ENCODE measurements at regions not wholly inside any gene's neighbourhood (a gene's known extent, or its start where the extent isn't known, plus 50 kb on each side); places are given as distances from the start of the nearest gene placed in this dataset.

GRCh38 chr2:3112131-3112530 is 265.5 kb downstream of the EIPR1 start:
- H3K27me3 Mint-ChIP-seq (ENCODE audit: insufficient read depth), result peaks cover 1% of the 10 kb centered on the region; the same call in 1 of the 2 replicates
- H3K27ac Mint-ChIP-seq, result no peak overlapping the region

GRCh38 chr2:3110994-3111666 is 266.5 kb downstream of the EIPR1 start:
- Mint-ChIP-seq H3K4me3 (no peak overlapping the region), H3K27me3 (ENCODE audit: insufficient read depth) (peaks cover 4% of the 10 kb centered on the region), H3K27ac (no peak overlapping the region), H3K9me3 (peaks cover 25% of the 10 kb centered on the region), H3K36me3 (ENCODE audit: low read depth) (no peaks in the 10 kb centered on the region), H3K4me1 (ENCODE audit: low read depth) (no peaks in the 10 kb centered on the region)
- no peak for DNase-seq
- TF ChIP-seq, protein P1, sequence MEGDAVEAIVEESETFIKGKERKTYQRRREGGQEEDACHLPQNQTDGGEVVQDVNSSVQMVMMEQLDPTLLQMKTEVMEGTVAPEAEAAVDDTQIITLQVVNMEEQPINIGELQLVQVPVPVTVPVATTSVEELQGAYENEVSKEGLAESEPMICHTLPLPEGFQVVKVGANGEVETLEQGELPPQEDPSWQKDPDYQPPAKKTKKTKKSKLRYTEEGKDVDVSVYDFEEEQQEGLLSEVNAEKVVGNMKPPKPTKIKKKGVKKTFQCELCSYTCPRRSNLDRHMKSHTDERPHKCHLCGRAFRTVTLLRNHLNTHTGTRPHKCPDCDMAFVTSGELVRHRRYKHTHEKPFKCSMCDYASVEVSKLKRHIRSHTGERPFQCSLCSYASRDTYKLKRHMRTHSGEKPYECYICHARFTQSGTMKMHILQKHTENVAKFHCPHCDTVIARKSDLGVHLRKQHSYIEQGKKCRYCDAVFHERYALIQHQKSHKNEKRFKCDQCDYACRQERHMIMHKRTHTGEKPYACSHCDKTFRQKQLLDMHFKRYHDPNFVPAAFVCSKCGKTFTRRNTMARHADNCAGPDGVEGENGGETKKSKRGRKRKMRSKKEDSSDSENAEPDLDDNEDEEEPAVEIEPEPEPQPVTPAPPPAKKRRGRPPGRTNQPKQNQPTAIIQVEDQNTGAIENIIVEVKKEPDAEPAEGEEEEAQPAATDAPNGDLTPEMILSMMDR (IDR thresholded peaks at IDR 0.05), result no peak

More at GRCh38 chr2:3112131-3112530, 265.5 kb downstream of the EIPR1 start:
- DNase-seq, result no peak
- Mint-ChIP-seq H3K36me3 (ENCODE audit: low read depth) (no peaks in the 10 kb centered on the region), H3K4me1 (ENCODE audit: low read depth) (no peaks in the 10 kb centered on the region), H3K9me3 (peaks cover 25% of the 10 kb centered on the region), H3K4me3 (no peak overlapping the region)
- TF ChIP-seq, protein P1 (IDR thresholded peaks at IDR 0.05), result no peak

GRCh38 chr2:3110555-3110954 is 267.1 kb downstream of the EIPR1 start:
- TF ChIP-seq, protein P1 (IDR thresholded peaks at IDR 0.05), result no peak
- Mint-ChIP-seq H3K27ac (no peak overlapping the region), H3K27me3 (ENCODE audit: insufficient read depth) (peaks cover 5% of the 10 kb centered on the region), H3K36me3 (ENCODE audit: low read depth) (no peaks in the 10 kb centered on the region), H3K9me3 (peaks cover 25% of the 10 kb centered on the region), H3K4me3 (no peak overlapping the region), H3K4me1 (ENCODE audit: low read depth) (peaks cover 4% of the 10 kb centered on the region; the same call in 1 of the 2 replicates)
- DNase-seq, result no peak

DNA sequence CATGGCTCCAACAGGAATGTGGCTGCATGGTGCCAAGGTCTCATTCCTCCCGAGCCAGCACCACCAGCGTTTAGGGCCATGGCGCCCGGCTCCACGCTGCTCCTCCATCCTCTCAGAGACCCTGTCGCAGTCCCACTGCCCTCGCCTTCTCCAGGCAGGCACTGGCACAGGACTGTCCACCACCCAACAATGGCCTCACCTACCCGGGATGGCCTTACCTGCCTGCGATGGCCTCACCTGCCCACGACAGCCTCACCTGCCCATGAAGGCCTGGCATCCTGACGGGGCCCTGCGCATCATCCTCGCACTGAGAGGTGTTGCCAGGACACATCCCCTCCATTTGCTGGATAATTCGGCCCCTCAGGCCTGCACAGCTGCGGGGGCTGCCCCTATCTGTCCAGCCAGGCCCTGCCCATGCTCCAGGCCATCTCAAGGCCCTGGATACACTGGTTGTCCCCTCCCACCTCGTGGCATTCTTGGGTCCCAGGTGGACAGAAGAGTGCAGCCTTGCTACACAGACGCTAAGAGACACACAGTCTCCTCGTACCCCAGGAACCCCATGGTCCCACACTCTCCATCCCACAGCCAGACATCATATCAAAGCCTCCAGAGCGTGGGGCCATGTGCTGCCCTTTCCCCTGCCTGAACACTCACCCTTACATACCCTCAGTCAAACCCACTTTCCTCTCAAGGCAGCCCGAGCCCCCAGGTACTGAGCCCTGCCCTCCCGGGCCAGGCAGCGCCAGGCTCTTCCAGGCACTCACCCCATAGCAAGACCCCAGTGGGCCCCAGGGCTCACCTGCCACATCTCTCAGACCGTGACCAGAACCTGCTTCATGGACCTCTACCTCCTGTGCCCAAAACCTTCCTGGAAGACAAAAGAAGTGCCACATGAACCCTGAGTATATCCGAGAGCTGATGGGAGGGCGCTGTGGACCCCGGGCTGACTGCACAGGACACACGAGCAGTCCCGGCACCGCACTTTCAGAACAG is 268.6 kb downstream of the EIPR1 start:
- H3K27ac Mint-ChIP-seq, result no peak overlapping the region
- peaks cover 9% of the 10 kb centered on the region for H3K27me3 Mint-ChIP-seq (ENCODE audit: insufficient read depth)
- H3K36me3 Mint-ChIP-seq (ENCODE audit: low read depth), result no peaks in the 10 kb centered on the region
- H3K4me1 Mint-ChIP-seq (ENCODE audit: low read depth), result peaks cover 9% of the 10 kb centered on the region; the same call in 1 of the 2 replicates
- no peak for DNase-seq
- no peak overlapping the region for H3K4me3 Mint-ChIP-seq
- H3K9me3 Mint-ChIP-seq, result peaks cover 25% of the 10 kb centered on the region
- TF ChIP-seq, protein P1 (IDR thresholded peaks at IDR 0.05), result no peak

DNA sequence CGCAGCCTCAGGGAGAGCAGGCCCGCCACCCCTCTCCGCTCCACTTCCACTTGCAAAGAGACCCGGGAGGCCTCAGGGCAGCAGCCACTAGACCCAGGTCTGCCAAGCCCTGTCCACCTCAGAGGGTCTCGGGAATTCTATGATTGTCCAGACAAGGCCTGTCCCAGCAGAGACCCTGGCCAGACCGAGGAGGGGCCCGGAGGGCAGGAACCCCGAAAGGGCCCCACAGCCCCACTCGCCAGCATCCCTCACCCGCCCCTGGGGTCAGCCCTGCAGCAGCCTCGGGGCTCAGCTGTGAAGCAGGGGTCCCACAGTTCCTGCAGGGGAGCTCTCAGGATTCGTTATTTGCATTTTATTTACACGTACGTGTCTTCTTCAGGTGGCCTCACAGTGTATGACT is 269.5 kb downstream of the EIPR1 start:
- Mint-ChIP-seq H3K4me1 (ENCODE audit: low read depth) (peaks cover 9% of the 10 kb centered on the region; the same call in 1 of the 2 replicates), H3K27ac (no peak overlapping the region), H3K27me3 (ENCODE audit: insufficient read depth) (peaks cover 9% of the 10 kb centered on the region), H3K4me3 (no peak overlapping the region), H3K36me3 (ENCODE audit: low read depth) (no peaks in the 10 kb centered on the region), H3K9me3 (peaks cover 25% of the 10 kb centered on the region)
- no peak for DNase-seq
- TF ChIP-seq, protein P1 (IDR thresholded peaks at IDR 0.05), result no peak

Data from HFFc6 (cell line).